ENCODE measurements at regions not wholly inside any gene's neighbourhood (a gene's known extent, or its start where the extent isn't known, plus 50 kb on each side); places are given as distances from the start of the nearest gene placed in this dataset.
"Not testable (repeated sequence)": the region's sequence is repeated elsewhere in the genome, so short reads cannot be mapped to it uniquely, and the experiment has no call there.

- DNase-seq = peak in 1 of 2 donors; percentile 72
These were observed 79.8 kb upstream of the DIO2 start for GRCh38 chr14:80291101-80291500.

- not testable (repeated sequence) for DNase-seq
These were observed 75.4 kb upstream of the DIO2 start for GRCh38 chr14:80286744-80287143.

GRCh38 chr14:80278293-80279023, 67.2 kb upstream of the DIO2 start:
- DNase-seq = no peak

- no peak for DNase-seq
These were observed 64.0 kb upstream of the DIO2 start for GRCh38 chr14:80275208-80275850.

- not testable (repeated sequence) for DNase-seq
These were observed 63.0 kb upstream of the DIO2 start for GRCh38 chr14:80274310-80274709.

GRCh38 chr14:80271389-80271788, 60.1 kb upstream of the DIO2 start:
- DNase-seq = peak in 1 of 2 donors; percentile 41

GRCh38 chr14:80269353-80269925, 58.1 kb upstream of the DIO2 start:
- DNase-seq = no peak

- DNase-seq = no peak
These were observed 55.6 kb upstream of the DIO2 start for GRCh38 chr14:80266930-80267329.

- no peak for DNase-seq
These were observed 53.4 kb upstream of the DIO2 start for GRCh38 chr14:80264702-80265101.
